Muscle layer of duodenum (tissue), 2 donors: ENCODE measurements at regions not wholly inside any gene's neighbourhood (a gene's known extent, or its start where the extent isn't known, plus 50 kb on each side); places are given as distances from the start of the nearest gene placed in this dataset.

Experiments used
- H3K27ac ChIP-seq: one replicate; pipeline ENCODE4 v1.7.0; 2013; ENCODE audit warnings: mild to moderate bottlenecking, low read length
- H3K27me3 ChIP-seq: one replicate; pipeline ENCODE4 v1.7.0; 2013; ENCODE audit warnings: low read depth, mild to moderate bottlenecking, control low read depth, low read length
- H3K36me3 ChIP-seq, 2 donors: one replicate each; pipeline ENCODE4 v1.7.0; 2013; ENCODE audit warnings: low read length in 2 of 2, control low read depth in 1 of 2, mild to moderate bottlenecking in 1 of 2; ENCODE audit not compliant: insufficient read depth in 2 of 2, control insufficient read depth in 1 of 2
- H3K4me1 ChIP-seq, 2 donors: one replicate each; pipeline ENCODE4 v1.7.0; 2013; ENCODE audit warnings: low read length in 2 of 2, mild to moderate bottlenecking in 2 of 2, control low read depth in 1 of 2, moderate library complexity in 1 of 2; ENCODE audit not compliant: insufficient read depth in 2 of 2, control insufficient read depth in 1 of 2
- H3K4me3 ChIP-seq, 2 donors: one replicate each; pipeline ENCODE4 v1.7.0; 2013; ENCODE audit warnings: low read length in 2 of 2, low read depth in 1 of 2, mild to moderate bottlenecking in 1 of 2
- H3K9me3 ChIP-seq, 2 donors: one replicate each; pipeline ENCODE4 v1.7.0; 2013; ENCODE audit warnings: low read length in 2 of 2, control low read depth in 1 of 2, mild to moderate bottlenecking in 1 of 2; ENCODE audit not compliant: control insufficient read depth in 1 of 2
- donor health status: healthy.

- Histone ChIP-seq H3K9me3 (no peaks in the 10 kb centered on the region), H3K4me1 (no peaks in the 10 kb centered on the region), H3K27ac (no peak overlapping the region), H3K36me3 (no peaks in the 10 kb centered on the region), H3K4me3 (no peak overlapping the region), H3K27me3 (no peaks in the 10 kb centered on the region)
Observed at GRCh38 chrX:4881277-4881676, 1167.8 kb upstream of the PRKX start.

- Histone ChIP-seq H3K36me3 (no peaks in the 10 kb centered on the region), H3K4me3 (no peak overlapping the region), H3K27ac (no peak overlapping the region), H3K27me3 (no peaks in the 10 kb centered on the region), H3K9me3 (no peaks in the 10 kb centered on the region), H3K4me1 (no peaks in the 10 kb centered on the region)
Observed at GRCh38 chrX:4878640-4879039, 1165.2 kb upstream of the PRKX start.

- no peaks in the 10 kb centered on the region for H3K9me3 ChIP-seq
- no peak overlapping the region for H3K27ac ChIP-seq
- no peaks in the 10 kb centered on the region for H3K27me3 ChIP-seq
- no peaks in the 10 kb centered on the region for H3K4me1 ChIP-seq
- H3K4me3 ChIP-seq = no peak overlapping the region
- no peaks in the 10 kb centered on the region for H3K36me3 ChIP-seq
Observed at GRCh38 chrX:4876268-4876667, 1162.8 kb upstream of the PRKX start.

GRCh38 chrX:4851534-4851933 is 1138.1 kb upstream of the PRKX start:
- Histone ChIP-seq H3K27ac (no peak overlapping the region), H3K36me3 (no peaks in the 10 kb centered on the region), H3K4me3 (no peak overlapping the region), H3K27me3 (no peaks in the 10 kb centered on the region), H3K4me1 (no peaks in the 10 kb centered on the region), H3K9me3 (no peaks in the 10 kb centered on the region)

- H3K27me3 ChIP-seq = no peaks in the 10 kb centered on the region
- no peaks in the 10 kb centered on the region for H3K36me3 ChIP-seq
- H3K4me1 ChIP-seq = no peaks in the 10 kb centered on the region
- no peak overlapping the region for H3K27ac ChIP-seq
- no peak overlapping the region for H3K4me3 ChIP-seq
- H3K9me3 ChIP-seq = no peaks in the 10 kb centered on the region
Observed at GRCh38 chrX:4850312-4850711, 1136.9 kb upstream of the PRKX start.

GRCh38 chrX:4844376-4844775 is 1130.9 kb upstream of the PRKX start:
- peaks cover 0 to 3% of the 10 kb centered on the region in 2 donors for H3K9me3 ChIP-seq
- H3K36me3 ChIP-seq = no peaks in the 10 kb centered on the region
- H3K4me3 ChIP-seq = no peak overlapping the region
- H3K27ac ChIP-seq = no peak overlapping the region
- H3K4me1 ChIP-seq = no peaks in the 10 kb centered on the region
- no peaks in the 10 kb centered on the region for H3K27me3 ChIP-seq

- Histone ChIP-seq H3K27ac (no peak overlapping the region), H3K27me3 (no peaks in the 10 kb centered on the region), H3K4me3 (no peak overlapping the region), H3K36me3 (no peaks in the 10 kb centered on the region), H3K9me3 (peaks cover 0 to 3% of the 10 kb centered on the region in 2 donors), H3K4me1 (no peaks in the 10 kb centered on the region)
Observed at GRCh38 chrX:4841216-4841745, 1127.8 kb upstream of the PRKX start.

- Histone ChIP-seq H3K36me3 (no peaks in the 10 kb centered on the region), H3K27me3 (no peaks in the 10 kb centered on the region), H3K27ac (no peak overlapping the region), H3K4me1 (no peaks in the 10 kb centered on the region), H3K9me3 (peaks cover 0 to 4% of the 10 kb centered on the region in 2 donors), H3K4me3 (no peak overlapping the region)
Observed at GRCh38 chrX:4831574-4831973, 1118.1 kb upstream of the PRKX start.

GRCh38 chrX:4830880-4831557 is 1117.6 kb upstream of the PRKX start:
- Histone ChIP-seq H3K9me3 (peaks cover 0 to 4% of the 10 kb centered on the region in 2 donors), H3K4me1 (no peaks in the 10 kb centered on the region), H3K4me3 (no peak overlapping the region), H3K27me3 (no peaks in the 10 kb centered on the region), H3K36me3 (no peaks in the 10 kb centered on the region), H3K27ac (no peak overlapping the region)

GRCh38 chrX:4825550-4825949 is 1112.1 kb upstream of the PRKX start:
- Histone ChIP-seq H3K9me3 (no peaks in the 10 kb centered on the region), H3K4me1 (no peaks in the 10 kb centered on the region), H3K27ac (no peak overlapping the region), H3K27me3 (no peaks in the 10 kb centered on the region), H3K36me3 (no peaks in the 10 kb centered on the region), H3K4me3 (no peak overlapping the region)

- Histone ChIP-seq H3K9me3 (no peaks in the 10 kb centered on the region), H3K4me1 (no peaks in the 10 kb centered on the region), H3K27me3 (no peaks in the 10 kb centered on the region), H3K4me3 (no peak overlapping the region), H3K27ac (no peak overlapping the region), H3K36me3 (no peaks in the 10 kb centered on the region)
Observed at GRCh38 chrX:4809571-4809970, 1096.1 kb upstream of the PRKX start.

- H3K9me3 ChIP-seq = no peaks in the 10 kb centered on the region
- no peak overlapping the region for H3K27ac ChIP-seq
- H3K4me3 ChIP-seq = no peak overlapping the region
- no peaks in the 10 kb centered on the region for H3K4me1 ChIP-seq
- no peaks in the 10 kb centered on the region for H3K27me3 ChIP-seq
- H3K36me3 ChIP-seq = no peaks in the 10 kb centered on the region
Observed at GRCh38 chrX:4805502-4805901, 1092.1 kb upstream of the PRKX start.
